ENCODE measurements at regions not wholly inside any gene's neighbourhood (a gene's known extent, or its start where the extent isn't known, plus 50 kb on each side); places are given as distances from the start of the nearest gene placed in this dataset.

- in situ Hi-C loops (cut with HindIII; ENCODE audit: low sequenced_read_pairs), result no loop called here
- no peak overlapping the region for H3K4me3 ChIP-seq (ENCODE audit: low read depth, low read length)
- no peak for TF ChIP-seq CTCF (IDR thresholded peaks at IDR 0.05; ENCODE audit: low read depth, low read length)
- DNase-seq (ENCODE audit: low read depth, low spot score), result no peak
Measured at GRCh38 chr4:44961001-44961755, 234.8 kb upstream of the GNPDA2 start.

- no peak for DNase-seq (ENCODE audit: low read depth, low spot score)
- H3K4me3 ChIP-seq (ENCODE audit: low read depth, low read length), result no peak overlapping the region
- in situ Hi-C loops (cut with HindIII; ENCODE audit: low sequenced_read_pairs), result no loop called here
- TF ChIP-seq CTCF (IDR thresholded peaks at IDR 0.05; ENCODE audit: low read depth, low read length), result no peak
Measured at GRCh38 chr4:44931720-44932119, 205.4 kb upstream of the GNPDA2 start.

- no peak for TF ChIP-seq CTCF (IDR thresholded peaks at IDR 0.05; ENCODE audit: low read depth, low read length)
- no peak overlapping the region for H3K4me3 ChIP-seq (ENCODE audit: low read depth, low read length)
- DNase-seq (ENCODE audit: low read depth, low spot score), result no peak
- in situ Hi-C loops (cut with HindIII; ENCODE audit: low sequenced_read_pairs), result no loop called here
Measured at GRCh38 chr4:44928785-44929184, 202.4 kb upstream of the GNPDA2 start.

- in situ Hi-C loops (cut with HindIII; ENCODE audit: low sequenced_read_pairs), result no loop called here
- peak; percentile 31 for DNase-seq (ENCODE audit: low read depth, low spot score)
- no peak overlapping the region for H3K4me3 ChIP-seq (ENCODE audit: low read depth, low read length)
- peak; percentile 43 for TF ChIP-seq CTCF (IDR thresholded peaks at IDR 0.05; ENCODE audit: low read depth, low read length)
Measured at GRCh38 chr4:44927399-44928380, 201.3 kb upstream of the GNPDA2 start.

- no peak for TF ChIP-seq CTCF (IDR thresholded peaks at IDR 0.05; ENCODE audit: low read depth, low read length)
- H3K4me3 ChIP-seq (ENCODE audit: low read depth, low read length), result no peak overlapping the region
- DNase-seq (ENCODE audit: low read depth, low spot score), result peak; percentile 10
- in situ Hi-C loops (cut with HindIII; ENCODE audit: low sequenced_read_pairs), result no loop called here
Measured at GRCh38 chr4:44916411-44916810, 190.1 kb upstream of the GNPDA2 start.

- in situ Hi-C loops (cut with HindIII; ENCODE audit: low sequenced_read_pairs), result no loop called here
- no peak for TF ChIP-seq CTCF (IDR thresholded peaks at IDR 0.05; ENCODE audit: low read depth, low read length)
- no peak overlapping the region for H3K4me3 ChIP-seq (ENCODE audit: low read depth, low read length)
- no peak for DNase-seq (ENCODE audit: low read depth, low spot score)
Measured at GRCh38 chr4:44914748-44915147, 188.4 kb upstream of the GNPDA2 start.
